Sigmoid colon (tissue), 6 donors: ENCODE measurements at regions not wholly inside any gene's neighbourhood (a gene's known extent, or its start where the extent isn't known, plus 50 kb on each side); places are given as distances from the start of the nearest gene placed in this dataset.

ENCODE experiments used
- DNase-seq: peaks from one replicate; pipeline ENCODE4 v3.0.0-alpha.2; 2019
- H3K27ac ChIP-seq, 4 donors: fragments of 200-600 bp; sonication (generic); one replicate each; pipeline ENCODE4 v1.5.1; 2016 to 2019; ENCODE audit warnings: mild to moderate bottlenecking in 1 of 4
- H3K27me3 ChIP-seq, 3 donors: fragments of 200-600 bp; sonication (generic); one replicate each; pipeline ENCODE4 v1.5.1; 2019; ENCODE audit warnings: mild to moderate bottlenecking in 1 of 3
- H3K36me3 ChIP-seq, 4 donors: fragments of 200-600 bp; sonication (generic); one replicate each; pipeline ENCODE4 v1.5.1; 2016 to 2019
- H3K4me1 ChIP-seq, 4 donors: fragments of 200-600 bp; sonication (generic); one replicate each; pipeline ENCODE4 v1.5.1; 2017 to 2019
- H3K4me3 ChIP-seq, 4 donors: fragments of 200-600 bp; sonication (generic); one replicate each; pipeline ENCODE4 v1.5.1; 2017 to 2019; ENCODE audit warnings: mild to moderate bottlenecking in 2 of 4, moderate library complexity in 1 of 4
- H3K9me3 ChIP-seq, 4 donors: fragments of 200-600 bp in 3 of 4; sonication (generic) in 3 of 4; one replicate each; pipeline versions ENCODE4 v1.5.1 to v1.6.1; 2013 to 2019
- EP300 ChIP-seq, 4 donors: sonication (generic); formaldehyde crosslinking; IDR thresholded peaks; one replicate each; pipeline ENCODE4 v1.6.1; 2017; ENCODE audit warnings: antibody characterized with exemption in 4 of 4
- POLR2A ChIP-seq, 2 donors: fragments of 450-650 bp; IDR thresholded peaks; one replicate each; pipeline ENCODE4 v1.6.1; 2016; ENCODE audit warnings: antibody characterized with exemption in 2 of 2, mild to moderate bottlenecking in 2 of 2, moderate library complexity in 2 of 2
- POLR2AphosphoS5 ChIP-seq, 4 donors: sonication (generic); formaldehyde crosslinking; IDR thresholded peaks; one replicate each; pipeline ENCODE4 v1.6.1; 2017; ENCODE audit warnings: antibody characterized with exemption in 4 of 4
- WGBS, 2 donors: extraction: QIAGEN DNeasy Blood & Tissue Kit; methylation state at CpG; one replicate each; pipeline ENCODE4 v1.1.7; 2013; 5-methylcytosine and 5-hydroxymethylcytosine counted together
- intact Hi-C: fragments of 100-400 bp; cut with DNase I; formaldehyde crosslinking; loops from one replicate; pipeline ENCODE4 v1.15.1; 2023
- TF ChIP-seq, protein P1 (sequence below), 4 experiments: fragments of 450-650 bp in 3 of 4; fragments of 200-600 bp in 1 of 4; IDR thresholded peaks; one replicate each; pipeline ENCODE4 v1.5.1; 2016 to 2019; ENCODE audit warnings: antibody characterized with exemption in 4 of 4, mild to moderate bottlenecking in 3 of 4, moderate library complexity in 2 of 4
- donor health status: healthy with polysubstance abuse.
- donor health status: healthy.

GRCh38 chr22:19604711-19605268 is 80.6 kb upstream of the CLDN5 start:
- H3K4me1 ChIP-seq: no peaks in the 10 kb centered on the region
- no peak overlapping the region for H3K4me3 ChIP-seq
- no peak overlapping the region for H3K27ac ChIP-seq
- 79 to 81% methylated on average over 9 of the region's 9 CpGs for WGBS, 2 donors
- no peaks in the 10 kb centered on the region for H3K36me3 ChIP-seq
- H3K27me3 ChIP-seq: peaks cover 5 to 39% (median 19%) of the 10 kb centered on the region in 3 donors
- DNase-seq: no peak
- TF ChIP-seq POLR2A (IDR thresholded peaks at IDR 0.05) (no peak), POLR2AphosphoS5 (IDR thresholded peaks at IDR 0.05) (no peak), EP300 (IDR thresholded peaks at IDR 0.05) (no peak)
- TF ChIP-seq, protein P1, sequence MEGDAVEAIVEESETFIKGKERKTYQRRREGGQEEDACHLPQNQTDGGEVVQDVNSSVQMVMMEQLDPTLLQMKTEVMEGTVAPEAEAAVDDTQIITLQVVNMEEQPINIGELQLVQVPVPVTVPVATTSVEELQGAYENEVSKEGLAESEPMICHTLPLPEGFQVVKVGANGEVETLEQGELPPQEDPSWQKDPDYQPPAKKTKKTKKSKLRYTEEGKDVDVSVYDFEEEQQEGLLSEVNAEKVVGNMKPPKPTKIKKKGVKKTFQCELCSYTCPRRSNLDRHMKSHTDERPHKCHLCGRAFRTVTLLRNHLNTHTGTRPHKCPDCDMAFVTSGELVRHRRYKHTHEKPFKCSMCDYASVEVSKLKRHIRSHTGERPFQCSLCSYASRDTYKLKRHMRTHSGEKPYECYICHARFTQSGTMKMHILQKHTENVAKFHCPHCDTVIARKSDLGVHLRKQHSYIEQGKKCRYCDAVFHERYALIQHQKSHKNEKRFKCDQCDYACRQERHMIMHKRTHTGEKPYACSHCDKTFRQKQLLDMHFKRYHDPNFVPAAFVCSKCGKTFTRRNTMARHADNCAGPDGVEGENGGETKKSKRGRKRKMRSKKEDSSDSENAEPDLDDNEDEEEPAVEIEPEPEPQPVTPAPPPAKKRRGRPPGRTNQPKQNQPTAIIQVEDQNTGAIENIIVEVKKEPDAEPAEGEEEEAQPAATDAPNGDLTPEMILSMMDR (IDR thresholded peaks at IDR 0.05): no peak
- intact Hi-C loops: no loop called here
- no peaks in the 10 kb centered on the region for H3K9me3 ChIP-seq

- DNase-seq: no peak
- no peaks in the 10 kb centered on the region for H3K36me3 ChIP-seq
- TF ChIP-seq POLR2AphosphoS5 (IDR thresholded peaks at IDR 0.05): no peak
- TF ChIP-seq POLR2A (IDR thresholded peaks at IDR 0.05): no peak
- TF ChIP-seq, protein P1 (IDR thresholded peaks at IDR 0.05): no peak
- no peak for TF ChIP-seq EP300 (IDR thresholded peaks at IDR 0.05)
- H3K4me1 ChIP-seq: no peaks in the 10 kb centered on the region
- 82% methylated on average over 28 of the region's 28 CpGs for WGBS, 2 donors
- peak overlapping the region in 1 of 4 donors; percentile 20 for H3K27ac ChIP-seq
- intact Hi-C loops: no loop called here
- H3K4me3 ChIP-seq: no peak overlapping the region
- H3K27me3 ChIP-seq: peaks cover 5 to 41% (median 19%) of the 10 kb centered on the region in 3 donors
- no peaks in the 10 kb centered on the region for H3K9me3 ChIP-seq
These were observed 81.5 kb upstream of the CLDN5 start for GRCh38 chr22:19605508-19606331.

- intact Hi-C loops: no loop called here
- Histone ChIP-seq H3K36me3 (no peaks in the 10 kb centered on the region), H3K9me3 (no peaks in the 10 kb centered on the region), H3K4me3 (no peak overlapping the region), H3K27me3 (peaks cover 5 to 41% (median 19%) of the 10 kb centered on the region in 3 donors), H3K27ac (peak overlapping the region in 1 of 4 donors; percentile 32), H3K4me1 (no peaks in the 10 kb centered on the region)
- DNase-seq: no peak
- WGBS, 2 donors: 79 to 87% methylated on average over 16 of the region's 16 CpGs
- no peak for TF ChIP-seq POLR2A (IDR thresholded peaks at IDR 0.05)
- TF ChIP-seq EP300 (IDR thresholded peaks at IDR 0.05): no peak
- TF ChIP-seq, protein P1 (IDR thresholded peaks at IDR 0.05): no peak
- TF ChIP-seq POLR2AphosphoS5 (IDR thresholded peaks at IDR 0.05): no peak
These were observed 82.4 kb upstream of the CLDN5 start for GRCh38 chr22:19606332-19607191.

DNA sequence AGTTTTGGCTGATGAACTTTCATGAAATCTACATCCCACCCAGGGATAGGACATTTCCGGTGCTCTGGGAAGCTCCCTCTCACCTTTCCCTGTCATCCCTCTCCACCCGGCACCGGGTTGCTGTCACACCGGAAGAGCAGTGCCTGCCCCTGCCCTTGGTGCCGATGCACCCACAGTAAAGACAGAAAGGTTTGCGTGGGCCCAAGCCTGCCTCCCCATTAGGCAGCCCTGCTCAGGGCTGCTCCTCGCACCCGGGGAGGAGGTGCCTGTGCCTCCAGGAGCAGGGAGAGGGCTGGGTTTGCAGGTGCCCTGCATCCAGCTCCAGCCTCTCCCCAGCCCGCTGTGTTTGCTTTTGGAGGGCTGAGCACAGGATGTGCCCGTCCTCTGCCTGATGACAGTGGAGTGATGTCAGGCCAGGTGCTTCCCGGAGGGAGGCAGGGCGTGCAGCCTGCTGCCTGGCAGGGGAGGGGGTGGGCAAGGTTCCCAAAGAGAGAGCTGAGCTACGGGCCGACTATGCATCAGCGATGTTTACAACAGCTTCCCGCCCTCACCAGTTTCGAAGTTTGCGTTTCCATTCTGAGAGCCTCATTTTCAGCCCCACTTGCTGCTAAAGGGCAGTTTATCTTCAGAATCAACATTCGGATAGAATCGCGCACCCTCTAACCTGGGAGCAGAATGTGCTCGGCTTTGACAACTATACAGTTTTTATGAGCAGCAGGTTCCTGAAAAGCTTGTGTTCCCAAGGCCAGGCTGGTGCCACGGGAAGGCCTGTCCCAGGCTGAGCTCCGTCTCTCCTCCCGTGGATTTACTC is 83.2 kb upstream of the CLDN5 start:
- WGBS, 2 donors: 8 to 27% methylated on average over 25 of the region's 25 CpGs
- H3K36me3 ChIP-seq: no peaks in the 10 kb centered on the region

More for the DNA sequence above, 83.2 kb upstream of the CLDN5 start:
- Histone ChIP-seq H3K27me3 (peaks cover 5 to 41% (median 19%) of the 10 kb centered on the region in 3 donors), H3K4me3 (no peak overlapping the region), H3K4me1 (no peaks in the 10 kb centered on the region), H3K27ac (peak overlapping the region in 1 of 4 donors; percentile 32), H3K9me3 (no peaks in the 10 kb centered on the region)
- DNase-seq: no peak
- intact Hi-C loops: no loop called here
- TF ChIP-seq POLR2A (IDR thresholded peaks at IDR 0.05) (no peak), EP300 (IDR thresholded peaks at IDR 0.05) (peak in 1 of 4 donors; percentile 59), POLR2AphosphoS5 (IDR thresholded peaks at IDR 0.05) (peak in 3 of 4 donors; percentile 44 to 50 (median 48))
- TF ChIP-seq, protein P1 (IDR thresholded peaks at IDR 0.05): no peak
